ENCODE measurements at regions not wholly inside any gene's neighbourhood (a gene's known extent, or its start where the extent isn't known, plus 50 kb on each side); places are given as distances from the start of the nearest gene placed in this dataset.

- TF ChIP-seq, protein P1, sequence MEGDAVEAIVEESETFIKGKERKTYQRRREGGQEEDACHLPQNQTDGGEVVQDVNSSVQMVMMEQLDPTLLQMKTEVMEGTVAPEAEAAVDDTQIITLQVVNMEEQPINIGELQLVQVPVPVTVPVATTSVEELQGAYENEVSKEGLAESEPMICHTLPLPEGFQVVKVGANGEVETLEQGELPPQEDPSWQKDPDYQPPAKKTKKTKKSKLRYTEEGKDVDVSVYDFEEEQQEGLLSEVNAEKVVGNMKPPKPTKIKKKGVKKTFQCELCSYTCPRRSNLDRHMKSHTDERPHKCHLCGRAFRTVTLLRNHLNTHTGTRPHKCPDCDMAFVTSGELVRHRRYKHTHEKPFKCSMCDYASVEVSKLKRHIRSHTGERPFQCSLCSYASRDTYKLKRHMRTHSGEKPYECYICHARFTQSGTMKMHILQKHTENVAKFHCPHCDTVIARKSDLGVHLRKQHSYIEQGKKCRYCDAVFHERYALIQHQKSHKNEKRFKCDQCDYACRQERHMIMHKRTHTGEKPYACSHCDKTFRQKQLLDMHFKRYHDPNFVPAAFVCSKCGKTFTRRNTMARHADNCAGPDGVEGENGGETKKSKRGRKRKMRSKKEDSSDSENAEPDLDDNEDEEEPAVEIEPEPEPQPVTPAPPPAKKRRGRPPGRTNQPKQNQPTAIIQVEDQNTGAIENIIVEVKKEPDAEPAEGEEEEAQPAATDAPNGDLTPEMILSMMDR (IDR thresholded peaks at IDR 0.05) = no peak
- TF ChIP-seq POLR2A (IDR thresholded peaks at IDR 0.05) = no peak
These were observed 183.7 kb downstream of the MCHR2 start for GRCh38 chr6:99810295-99810694.
